ENCODE measurements at regions not wholly inside any gene's neighbourhood (a gene's known extent, or its start where the extent isn't known, plus 50 kb on each side); places are given as distances from the start of the nearest gene placed in this dataset.

GRCh38 chr14:39946807-39947206, 514.6 kb upstream of the FBXO33 start:
- DNase-seq: no peak

- DNase-seq: no peak
These were observed 506.8 kb upstream of the FBXO33 start for GRCh38 chr14:39939023-39939422.

GRCh38 chr14:39912192-39913100, 480.2 kb upstream of the FBXO33 start:
- no peak for DNase-seq

GRCh38 chr14:39897657-39898056, 465.4 kb upstream of the FBXO33 start:
- no peak for DNase-seq

GRCh38 chr14:39890026-39890425, 457.8 kb upstream of the FBXO33 start:
- no peak for DNase-seq

GRCh38 chr14:39884091-39884490, 451.9 kb upstream of the FBXO33 start:
- DNase-seq: no peak

- no peak for DNase-seq
These were observed 448.7 kb upstream of the FBXO33 start for GRCh38 chr14:39880965-39881364.

- DNase-seq: no peak
These were observed 448.0 kb upstream of the FBXO33 start for GRCh38 chr14:39880106-39880695.

- no peak for DNase-seq
These were observed 445.5 kb upstream of the FBXO33 start for GRCh38 chr14:39877577-39878190.

- DNase-seq: no peak
These were observed 444.7 kb upstream of the FBXO33 start for GRCh38 chr14:39876916-39877315.

- no peak for DNase-seq
These were observed 442.8 kb upstream of the FBXO33 start for GRCh38 chr14:39875028-39875427.

GRCh38 chr14:39873791-39874190, 441.6 kb upstream of the FBXO33 start:
- no peak for DNase-seq

- no peak for DNase-seq
These were observed 436.7 kb upstream of the FBXO33 start for GRCh38 chr14:39868949-39869348.

- no peak for DNase-seq
These were observed 436.0 kb upstream of the FBXO33 start for GRCh38 chr14:39868251-39868650.

- DNase-seq: no peak
These were observed 431.2 kb upstream of the FBXO33 start for GRCh38 chr14:39863441-39863840.

- DNase-seq: no peak
These were observed 429.5 kb upstream of the FBXO33 start for GRCh38 chr14:39861696-39862095.

- DNase-seq: no peak
These were observed 429.0 kb upstream of the FBXO33 start for GRCh38 chr14:39861229-39861600.

- DNase-seq: no peak
These were observed 428.5 kb upstream of the FBXO33 start for GRCh38 chr14:39860596-39861228.

- DNase-seq: no peak
These were observed 427.1 kb upstream of the FBXO33 start for GRCh38 chr14:39859314-39859713.

- DNase-seq: no peak
These were observed 425.3 kb upstream of the FBXO33 start for GRCh38 chr14:39857376-39858055.

GRCh38 chr14:39853441-39853840, 421.2 kb upstream of the FBXO33 start:
- no peak for DNase-seq

GRCh38 chr14:39851202-39851601, 419.0 kb upstream of the FBXO33 start:
- no peak for DNase-seq

GRCh38 chr14:39847852-39848251, 415.6 kb upstream of the FBXO33 start:
- no peak for DNase-seq
